SK-N-SH (cell line): ENCODE measurements at regions not wholly inside any gene's neighbourhood (a gene's known extent, or its start where the extent isn't known, plus 50 kb on each side); places are given as distances from the start of the nearest gene placed in this dataset.

Experiments used
- JUND ChIP-seq: IDR thresholded peaks from 2 replicates; pipeline ENCODE4 v1.4.0; 2012
- POLR2AphosphoS5 ChIP-seq: IDR thresholded peaks from 2 replicates; pipeline ENCODE4 v1.6.1; 2012; ENCODE audit warnings: low read depth, low read length
- RAD21 ChIP-seq: IDR thresholded peaks from 2 replicates; pipeline ENCODE4 v1.6.1; 2012; ENCODE audit warnings: mild to moderate bottlenecking, low read length
- TF ChIP-seq, protein P1 (sequence below): fragments of 200-600 bp; sonication (generic); IDR thresholded peaks from 2 replicates; pipeline ENCODE4 v1.6.1; 2017; ENCODE audit warnings: antibody characterized with exemption, mild to moderate bottlenecking, moderate library complexity

DNA sequence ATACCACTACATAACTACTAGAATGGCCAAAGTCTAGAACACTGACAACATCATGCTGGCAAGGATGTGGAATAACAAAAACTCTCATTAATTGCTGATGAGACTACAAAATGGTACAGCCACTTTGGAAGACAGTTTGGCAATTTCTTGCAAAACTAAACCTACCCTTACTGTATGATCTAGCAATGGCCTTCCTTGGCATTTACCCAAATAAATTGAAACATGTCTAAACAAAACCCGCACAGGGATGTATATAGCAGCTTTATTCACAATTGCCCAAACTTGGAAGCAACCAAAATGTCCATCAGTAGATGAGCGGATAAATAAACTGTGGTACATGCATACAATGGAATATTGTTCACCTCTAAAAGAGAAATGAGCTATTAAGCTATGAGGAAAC lies 87.9 kb upstream of the SLC24A5 start:
- TF ChIP-seq POLR2AphosphoS5 (no peak), JUND (no peak), RAD21 (no peak)
- TF ChIP-seq, protein P1, sequence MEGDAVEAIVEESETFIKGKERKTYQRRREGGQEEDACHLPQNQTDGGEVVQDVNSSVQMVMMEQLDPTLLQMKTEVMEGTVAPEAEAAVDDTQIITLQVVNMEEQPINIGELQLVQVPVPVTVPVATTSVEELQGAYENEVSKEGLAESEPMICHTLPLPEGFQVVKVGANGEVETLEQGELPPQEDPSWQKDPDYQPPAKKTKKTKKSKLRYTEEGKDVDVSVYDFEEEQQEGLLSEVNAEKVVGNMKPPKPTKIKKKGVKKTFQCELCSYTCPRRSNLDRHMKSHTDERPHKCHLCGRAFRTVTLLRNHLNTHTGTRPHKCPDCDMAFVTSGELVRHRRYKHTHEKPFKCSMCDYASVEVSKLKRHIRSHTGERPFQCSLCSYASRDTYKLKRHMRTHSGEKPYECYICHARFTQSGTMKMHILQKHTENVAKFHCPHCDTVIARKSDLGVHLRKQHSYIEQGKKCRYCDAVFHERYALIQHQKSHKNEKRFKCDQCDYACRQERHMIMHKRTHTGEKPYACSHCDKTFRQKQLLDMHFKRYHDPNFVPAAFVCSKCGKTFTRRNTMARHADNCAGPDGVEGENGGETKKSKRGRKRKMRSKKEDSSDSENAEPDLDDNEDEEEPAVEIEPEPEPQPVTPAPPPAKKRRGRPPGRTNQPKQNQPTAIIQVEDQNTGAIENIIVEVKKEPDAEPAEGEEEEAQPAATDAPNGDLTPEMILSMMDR: no peak
